ENCODE measurements at regions not wholly inside any gene's neighbourhood (a gene's known extent, or its start where the extent isn't known, plus 50 kb on each side); places are given as distances from the start of the nearest gene placed in this dataset.

GRCh38 chr5:174235221-174236011, 189.9 kb downstream of the NSG2 start:
- Histone ChIP-seq H3K27ac (ENCODE audit: low read depth, low read length) (no peak overlapping the region), H3K9me3 (ENCODE audit: control insufficient read depth, low read length) (no peaks in the 10 kb centered on the region), H3K9ac (ENCODE audit: extremely low read depth, low read length, poor library complexity, severe bottlenecking) (no peak overlapping the region), H3K4me1 (ENCODE audit: control insufficient read depth, insufficient read depth, low read length) (no peaks in the 10 kb centered on the region), H3K4me3 (ENCODE audit: low read length) (no peak overlapping the region), H3K36me3 (ENCODE audit: control insufficient read depth, insufficient read depth, low read length) (no peaks in the 10 kb centered on the region), H3K27me3 (ENCODE audit: control insufficient read depth, insufficient read depth, low read length, poor library complexity, severe bottlenecking) (no peaks in the 10 kb centered on the region)
- Mint-ChIP-seq H3K4me1 (no peaks in the 10 kb centered on the region), H3K27ac (no peak overlapping the region), H3K9me3 (peaks cover 7% of the 10 kb centered on the region), H3K27me3 (ENCODE audit: insufficient read depth) (peaks cover 5% of the 10 kb centered on the region), H3K36me3 (ENCODE audit: low read depth) (no peaks in the 10 kb centered on the region), H3K4me3 (no peak overlapping the region)
- no peak for TF ChIP-seq CTCF (conservative IDR thresholded peaks at IDR 0.05)
- WGBS, 2 experiments (ENCODE audit: insufficient coverage in 1 of 2, insufficient read length in 1 of 2), result 91 to 92% methylated on average over 10 to 12 of the region's 12 CpGs
- no peak for DNase-seq

GRCh38 chr5:174236070-174236469, 190.6 kb downstream of the NSG2 start:
- Mint-ChIP-seq H3K27ac (no peak overlapping the region), H3K4me3 (no peak overlapping the region), H3K4me1 (no peaks in the 10 kb centered on the region), H3K9me3 (peaks cover 7% of the 10 kb centered on the region), H3K36me3 (ENCODE audit: low read depth) (no peaks in the 10 kb centered on the region), H3K27me3 (ENCODE audit: insufficient read depth) (peaks cover 8% of the 10 kb centered on the region)
- no peaks in the 10 kb centered on the region for H3K9me3 ChIP-seq (ENCODE audit: control insufficient read depth, low read length)
- H3K36me3 ChIP-seq (ENCODE audit: control insufficient read depth, insufficient read depth, low read length), result no peaks in the 10 kb centered on the region
- no peak for TF ChIP-seq CTCF (conservative IDR thresholded peaks at IDR 0.05)
- 83 to 85% methylated on average over 4 to 5 of the region's 5 CpGs for WGBS, 2 experiments (ENCODE audit: insufficient coverage in 1 of 2, insufficient read length in 1 of 2)
- H3K27me3 ChIP-seq (ENCODE audit: control insufficient read depth, insufficient read depth, low read length, poor library complexity, severe bottlenecking), result no peaks in the 10 kb centered on the region
- DNase-seq, result no peak
- H3K9ac ChIP-seq (ENCODE audit: extremely low read depth, low read length, poor library complexity, severe bottlenecking), result no peak overlapping the region
- H3K4me1 ChIP-seq (ENCODE audit: control insufficient read depth, insufficient read depth, low read length), result no peaks in the 10 kb centered on the region
- no peak overlapping the region for H3K27ac ChIP-seq (ENCODE audit: low read depth, low read length)
- no peak overlapping the region for H3K4me3 ChIP-seq (ENCODE audit: low read length)

- Mint-ChIP-seq H3K4me3 (no peak overlapping the region), H3K4me1 (no peaks in the 10 kb centered on the region), H3K36me3 (ENCODE audit: low read depth) (no peaks in the 10 kb centered on the region), H3K9me3 (peaks cover 17% of the 10 kb centered on the region), H3K27me3 (ENCODE audit: insufficient read depth) (peaks cover 17% of the 10 kb centered on the region), H3K27ac (no peak overlapping the region)
- 80 to 91% methylated on average over 4 of the region's 4 CpGs for WGBS, 2 experiments (ENCODE audit: insufficient coverage in 1 of 2, insufficient read length in 1 of 2)
- Histone ChIP-seq H3K4me1 (ENCODE audit: control insufficient read depth, insufficient read depth, low read length) (no peaks in the 10 kb centered on the region), H3K27me3 (ENCODE audit: control insufficient read depth, insufficient read depth, low read length, poor library complexity, severe bottlenecking) (no peaks in the 10 kb centered on the region), H3K27ac (ENCODE audit: low read depth, low read length) (no peak overlapping the region), H3K9ac (ENCODE audit: extremely low read depth, low read length, poor library complexity, severe bottlenecking) (no peak overlapping the region), H3K4me3 (ENCODE audit: low read length) (no peak overlapping the region), H3K9me3 (ENCODE audit: control insufficient read depth, low read length) (no peaks in the 10 kb centered on the region), H3K36me3 (ENCODE audit: control insufficient read depth, insufficient read depth, low read length) (no peaks in the 10 kb centered on the region)
- TF ChIP-seq CTCF (conservative IDR thresholded peaks at IDR 0.05), result no peak
- DNase-seq, result no peak
Observed at GRCh38 chr5:174239718-174240117, 194.2 kb downstream of the NSG2 start.

All from endodermal cell (in vitro differentiated cells).